Prostate gland (tissue), 2 donors: ENCODE measurements at regions not wholly inside any gene's neighbourhood (a gene's known extent, or its start where the extent isn't known, plus 50 kb on each side); places are given as distances from the start of the nearest gene placed in this dataset.

Source experiments
- DNase-seq: peaks from one replicate; pipeline ENCODE4 v3.0.0-alpha.2; 2019; ENCODE audit warnings: low spot score
- H3K27ac ChIP-seq, 2 donors: fragments of 200-600 bp; sonication (generic); 2 replicates each; pipeline ENCODE4 v1.5.1; 2017 to 2019
- H3K27me3 ChIP-seq: fragments of 200-600 bp; sonication (generic); replicated peaks from 2 replicates; pipeline ENCODE4 v1.5.1; 2019; ENCODE audit not compliant: insufficient read depth
- H3K36me3 ChIP-seq, 2 donors: fragments of 200-600 bp; sonication (generic); 1 replicate in 1 of 2; 2 replicates in 1 of 2; pipeline versions ENCODE4 v1.5.1 to v1.8.1; 2017 to 2019
- H3K4me1 ChIP-seq: fragments of 200-600 bp; sonication (generic); replicated peaks from 2 replicates; pipeline ENCODE4 v1.5.1; 2019
- H3K4me3 ChIP-seq, 2 donors: fragments of 200-600 bp; sonication (generic); 2 replicates each; pipeline ENCODE4 v1.5.1; 2017 to 2019
- H3K9me3 ChIP-seq: fragments of 200-600 bp; sonication (generic); 2 replicates; pipeline ENCODE4 v1.5.1; 2017
- CTCF ChIP-seq, 4 experiments: fragments of 200-600 bp in 2 of 4; fragments of 450-650 bp in 2 of 4; sonication (generic) in 2 of 4; IDR thresholded peaks; 1 replicate in 3 of 4; 2 replicates in 1 of 4; pipeline ENCODE4 v1.5.1; 2016 to 2019; ENCODE audit warnings: antibody characterized with exemption in 4 of 4, mild to moderate bottlenecking in 2 of 4, moderate library complexity in 2 of 4
- POLR2A ChIP-seq: fragments of 450-650 bp; IDR thresholded peaks from one replicate; pipeline ENCODE4 v1.6.1; 2016; ENCODE audit warnings: antibody characterized with exemption, mild to moderate bottlenecking
- POLR2AphosphoS5 ChIP-seq: sonication (generic); formaldehyde crosslinking; IDR thresholded peaks from one replicate; pipeline ENCODE4 v1.6.1; 2017; ENCODE audit warnings: antibody characterized with exemption
- WGBS: methylation state at CpG from one replicate; pipeline ENCODE4 v1.1.5; 2018; 5-methylcytosine and 5-hydroxymethylcytosine counted together
- intact Hi-C: fragments of 100-400 bp; cut with DNase I; formaldehyde crosslinking; loops from one replicate; pipeline ENCODE4 v1.14.2; 2022

DNA sequence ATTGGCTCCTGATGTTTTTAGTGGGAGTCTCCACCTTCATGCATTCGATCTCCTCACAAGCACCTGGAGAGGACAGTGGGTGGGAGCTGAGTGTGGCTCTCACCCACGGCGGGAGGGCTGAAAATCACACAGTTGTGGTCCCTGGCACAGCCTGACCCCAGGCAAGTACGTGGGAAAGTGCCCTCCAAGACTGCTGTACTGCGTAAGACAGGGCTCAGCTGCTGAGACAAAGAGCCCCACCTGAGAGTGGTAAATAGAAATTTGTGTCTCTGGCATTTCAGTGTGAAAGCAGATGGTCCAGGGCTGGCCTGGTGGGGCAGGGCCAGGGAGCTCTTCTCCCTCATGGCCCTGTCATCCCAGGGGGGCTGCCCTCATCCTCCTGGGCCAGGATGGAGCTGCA lies 77.4 kb upstream of the IQSEC1 start:
- WGBS = 79% methylated on average over 5 of the region's 5 CpGs
- DNase-seq = no peak
- no peaks in the 10 kb centered on the region for H3K36me3 ChIP-seq
- no peak overlapping the region for H3K4me3 ChIP-seq
- no peak for TF ChIP-seq POLR2AphosphoS5
- no peak for TF ChIP-seq CTCF (IDR thresholded peaks at IDR 0.05)
- no peak for TF ChIP-seq POLR2A
- no peaks in the 10 kb centered on the region for H3K4me1 ChIP-seq
- H3K9me3 ChIP-seq = no peaks in the 10 kb centered on the region
- no peak overlapping the region for H3K27ac ChIP-seq
- H3K27me3 ChIP-seq = no peaks in the 10 kb centered on the region
- intact Hi-C loops = no loop called here

GRCh38 chr3:13149330-13150108 lies 76.3 kb upstream of the IQSEC1 start:
- TF ChIP-seq POLR2AphosphoS5 = no peak
- no peak for TF ChIP-seq POLR2A
- no peak for TF ChIP-seq CTCF (IDR thresholded peaks at IDR 0.05)
- no peaks in the 10 kb centered on the region for H3K27me3 ChIP-seq
- no peak for DNase-seq
- intact Hi-C loops = no loop called here
- WGBS = 72% methylated on average over 19 of the region's 19 CpGs
- H3K36me3 ChIP-seq = no peaks in the 10 kb centered on the region
- no peak overlapping the region for H3K27ac ChIP-seq
- no peaks in the 10 kb centered on the region for H3K9me3 ChIP-seq
- H3K4me3 ChIP-seq = no peak overlapping the region
- no peaks in the 10 kb centered on the region for H3K4me1 ChIP-seq

DNA sequence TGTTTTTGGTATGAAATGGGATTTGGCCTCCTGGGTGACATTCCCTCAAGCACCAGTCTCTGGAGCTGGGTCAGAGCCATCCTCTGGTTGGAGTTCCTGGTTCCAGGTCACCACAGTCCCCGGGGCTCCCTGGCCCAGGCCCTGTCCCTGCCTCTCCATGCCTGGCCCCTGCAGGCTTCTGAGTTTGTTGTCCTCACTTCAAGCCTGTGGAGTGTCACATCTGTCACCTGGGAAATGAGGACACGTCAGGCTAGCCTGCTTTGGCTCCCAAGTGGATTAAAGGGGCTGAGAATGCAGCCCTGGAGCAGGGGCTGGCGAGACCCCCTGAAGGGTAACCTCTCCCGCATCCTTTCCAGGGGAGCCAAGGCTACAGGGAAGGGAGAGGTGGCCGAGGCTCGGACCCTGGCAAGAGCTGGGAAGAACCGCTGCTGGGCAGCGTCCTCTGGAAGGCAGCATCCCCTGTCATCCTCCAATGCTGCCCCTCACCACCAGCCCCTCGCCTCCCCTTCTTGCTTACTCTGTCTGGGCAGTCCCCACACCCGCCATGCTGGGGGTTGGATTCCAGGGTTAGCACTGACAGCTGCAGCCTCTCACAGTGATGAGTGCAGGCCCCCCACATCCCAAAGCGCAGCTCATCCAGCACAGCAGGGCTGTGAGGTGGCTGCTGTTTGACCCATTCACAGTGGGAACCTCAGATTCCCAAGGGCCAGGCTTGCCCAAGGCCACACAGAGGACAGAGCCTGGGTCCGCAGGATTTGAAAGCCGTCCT lies 75.5 kb upstream of the IQSEC1 start:
- DNase-seq = no peak
- Histone ChIP-seq H3K36me3 (no peaks in the 10 kb centered on the region), H3K9me3 (no peaks in the 10 kb centered on the region), H3K4me1 (no peaks in the 10 kb centered on the region), H3K27me3 (no peaks in the 10 kb centered on the region), H3K27ac (no peak overlapping the region), H3K4me3 (no peak overlapping the region)
- WGBS = 83% methylated on average over 13 of the region's 13 CpGs
- intact Hi-C loops = no loop called here
- TF ChIP-seq POLR2AphosphoS5 (no peak), CTCF (IDR thresholded peaks at IDR 0.05) (no peak), POLR2A (no peak)

- Histone ChIP-seq H3K4me1 (no peaks in the 10 kb centered on the region), H3K27me3 (peaks cover 2% of the 10 kb centered on the region), H3K9me3 (no peaks in the 10 kb centered on the region), H3K36me3 (no peaks in the 10 kb centered on the region), H3K27ac (no peak overlapping the region), H3K4me3 (no peak overlapping the region)
- TF ChIP-seq POLR2A (no peak), POLR2AphosphoS5 (no peak), CTCF (IDR thresholded peaks at IDR 0.05) (no peak)
- no peak for DNase-seq
- intact Hi-C loops = no loop called here
- WGBS = 76% methylated on average over 8 of the region's 8 CpGs
These were observed 74.9 kb upstream of the IQSEC1 start for GRCh38 chr3:13148126-13148525.

GRCh38 chr3:13147344-13147743 lies 74.1 kb upstream of the IQSEC1 start:
- H3K27me3 ChIP-seq = peaks cover 2% of the 10 kb centered on the region
- WGBS = 74% methylated on average over 4 of the region's 4 CpGs
- TF ChIP-seq POLR2AphosphoS5 (no peak), CTCF (IDR thresholded peaks at IDR 0.05) (no peak), POLR2A (no peak)
- DNase-seq = no peak
- H3K4me1 ChIP-seq = no peaks in the 10 kb centered on the region
- intact Hi-C loops = no loop called here
- H3K4me3 ChIP-seq = no peak overlapping the region
- H3K27ac ChIP-seq = no peak overlapping the region
- H3K36me3 ChIP-seq = no peaks in the 10 kb centered on the region
- no peaks in the 10 kb centered on the region for H3K9me3 ChIP-seq
